NB4 (cell line): ENCODE measurements at regions not wholly inside any gene's neighbourhood (a gene's known extent, or its start where the extent isn't known, plus 50 kb on each side); places are given as distances from the start of the nearest gene placed in this dataset.

Source experiments
- DNase-seq: peaks from one replicate; pipeline ENCODE4 v3.0.0; 2010; ENCODE audit warnings: low read depth
- H3K4me3 ChIP-seq: one replicate; pipeline ENCODE4 v1.5.1; 2011; ENCODE audit warnings: mild to moderate bottlenecking, low read depth, low read length, moderate library complexity
- MAX ChIP-seq: IDR thresholded peaks from 2 replicates; pipeline ENCODE4 v1.6.1; 2011; ENCODE audit warnings: low read depth, low read length
- MYC ChIP-seq: IDR thresholded peaks from 2 replicates; pipeline ENCODE4 v1.6.1; 2011; ENCODE audit warnings: low read depth, low read length
- POLR2A ChIP-seq: IDR thresholded peaks from 2 replicates; pipeline ENCODE4 v1.6.1; 2011; ENCODE audit warnings: mild to moderate bottlenecking; ENCODE audit not compliant: insufficient read length; ENCODE audit errors: extremely low read depth
- TF ChIP-seq, protein P1 (sequence below): IDR thresholded peaks from one replicate; pipeline ENCODE4 v1.5.1; 2012; ENCODE audit warnings: low read depth, low read length

GRCh38 chr2:195561116-195561921 is 95.7 kb upstream of the SLC39A10 start:
- peak; percentile 54 for DNase-seq
- no peak overlapping the region for H3K4me3 ChIP-seq
- no peak for TF ChIP-seq MAX
- TF ChIP-seq, protein P1, sequence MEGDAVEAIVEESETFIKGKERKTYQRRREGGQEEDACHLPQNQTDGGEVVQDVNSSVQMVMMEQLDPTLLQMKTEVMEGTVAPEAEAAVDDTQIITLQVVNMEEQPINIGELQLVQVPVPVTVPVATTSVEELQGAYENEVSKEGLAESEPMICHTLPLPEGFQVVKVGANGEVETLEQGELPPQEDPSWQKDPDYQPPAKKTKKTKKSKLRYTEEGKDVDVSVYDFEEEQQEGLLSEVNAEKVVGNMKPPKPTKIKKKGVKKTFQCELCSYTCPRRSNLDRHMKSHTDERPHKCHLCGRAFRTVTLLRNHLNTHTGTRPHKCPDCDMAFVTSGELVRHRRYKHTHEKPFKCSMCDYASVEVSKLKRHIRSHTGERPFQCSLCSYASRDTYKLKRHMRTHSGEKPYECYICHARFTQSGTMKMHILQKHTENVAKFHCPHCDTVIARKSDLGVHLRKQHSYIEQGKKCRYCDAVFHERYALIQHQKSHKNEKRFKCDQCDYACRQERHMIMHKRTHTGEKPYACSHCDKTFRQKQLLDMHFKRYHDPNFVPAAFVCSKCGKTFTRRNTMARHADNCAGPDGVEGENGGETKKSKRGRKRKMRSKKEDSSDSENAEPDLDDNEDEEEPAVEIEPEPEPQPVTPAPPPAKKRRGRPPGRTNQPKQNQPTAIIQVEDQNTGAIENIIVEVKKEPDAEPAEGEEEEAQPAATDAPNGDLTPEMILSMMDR, result no peak
- no peak for TF ChIP-seq POLR2A
- no peak for TF ChIP-seq MYC

DNA sequence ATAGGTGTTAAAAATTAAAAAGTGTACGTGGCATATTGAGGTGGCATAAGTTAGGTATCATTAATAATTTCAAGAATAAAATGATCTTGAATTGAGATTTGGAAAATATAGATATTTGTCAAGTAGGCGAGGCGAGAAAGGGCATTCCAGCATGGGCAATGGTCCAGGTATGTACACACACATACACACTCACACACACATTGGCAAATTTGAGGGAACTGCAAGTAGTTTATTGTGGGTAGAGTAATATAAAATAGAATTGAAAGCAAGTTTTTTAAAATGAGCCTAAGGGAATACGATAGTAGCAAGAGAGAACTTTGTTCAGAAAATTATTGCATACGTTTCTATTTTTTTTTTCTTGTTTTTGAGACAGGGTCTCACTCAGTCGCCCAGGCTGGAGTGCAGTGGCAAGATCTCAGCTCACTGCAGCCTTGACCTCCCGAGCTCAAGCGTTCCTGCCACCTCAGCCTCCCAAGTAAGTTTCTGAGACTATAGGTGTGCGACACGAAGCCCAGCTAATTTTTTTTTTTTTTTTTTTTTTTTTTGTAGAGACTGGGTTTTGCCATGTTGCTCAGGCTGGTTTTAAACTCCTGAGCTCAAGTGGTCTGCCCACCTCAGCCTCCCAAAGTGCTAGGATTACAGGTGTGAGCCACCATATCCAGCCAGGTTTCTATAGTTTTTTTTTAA is 96.7 kb upstream of the SLC39A10 start:
- TF ChIP-seq POLR2A, result no peak
- TF ChIP-seq, protein P1, result no peak
- no peak for TF ChIP-seq MAX
- no peak for TF ChIP-seq MYC
- no peak overlapping the region for H3K4me3 ChIP-seq
- no peak for DNase-seq

DNA sequence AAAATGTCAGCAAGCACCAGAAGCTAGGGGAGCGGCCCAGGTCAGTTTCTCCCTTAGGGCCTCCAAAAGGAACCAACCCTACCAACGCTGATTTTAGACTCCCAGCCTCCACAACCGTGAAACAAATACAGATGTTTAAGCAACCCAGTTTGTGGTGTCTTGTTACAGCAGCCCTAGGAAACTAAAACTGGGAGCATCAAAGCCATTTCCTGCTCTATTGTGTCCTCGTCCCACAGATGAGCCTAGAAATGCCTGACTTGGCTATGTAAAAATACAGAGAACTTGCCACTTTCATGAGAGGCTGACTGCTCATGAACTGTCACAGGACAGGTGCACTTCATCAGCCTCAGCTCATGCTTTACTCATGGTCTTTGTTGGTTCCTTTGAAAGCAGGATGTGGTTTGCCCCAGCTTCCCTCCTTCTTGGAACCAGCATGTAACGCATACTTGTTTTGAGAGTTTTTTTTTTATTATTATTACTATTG is 97.6 kb upstream of the SLC39A10 start:
- H3K4me3 ChIP-seq, result no peak overlapping the region
- TF ChIP-seq MYC (peak; percentile 87), POLR2A (no peak), MAX (peak; percentile 93)
- TF ChIP-seq, protein P1, result no peak
- DNase-seq, result peak; percentile 94

DNA sequence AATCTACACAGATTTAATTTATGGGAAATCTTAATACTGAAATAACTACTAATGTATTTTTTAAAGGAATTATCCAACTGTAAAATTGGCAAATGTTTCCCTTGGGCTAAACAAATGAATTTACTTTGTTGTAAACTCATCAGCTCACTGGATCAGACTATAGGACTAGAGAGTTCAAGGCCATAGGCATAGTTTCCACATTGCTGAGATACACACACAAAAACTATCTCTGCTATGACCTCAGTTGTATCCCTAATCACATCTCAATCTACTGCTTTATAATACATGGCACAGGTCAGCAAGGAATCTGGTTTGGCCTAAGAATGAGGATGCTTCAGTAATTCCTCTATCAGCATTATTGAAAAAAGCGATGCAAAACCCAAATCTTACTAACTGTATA is 101.1 kb upstream of the SLC39A10 start:
- H3K4me3 ChIP-seq, result no peak overlapping the region
- no peak for TF ChIP-seq MAX
- TF ChIP-seq POLR2A, result no peak
- no peak for TF ChIP-seq MYC
- TF ChIP-seq, protein P1, result no peak
- no peak for DNase-seq

- no peak for DNase-seq
- no peak overlapping the region for H3K4me3 ChIP-seq
- TF ChIP-seq MAX, result no peak
- TF ChIP-seq, protein P1, result no peak
- TF ChIP-seq POLR2A, result no peak
- TF ChIP-seq MYC, result no peak
Observed at GRCh38 chr2:195552581-195552980, 104.4 kb upstream of the SLC39A10 start.
